Right cardiac atrium (tissue), 5 donors: ENCODE measurements at regions not wholly inside any gene's neighbourhood (a gene's known extent, or its start where the extent isn't known, plus 50 kb on each side); places are given as distances from the start of the nearest gene placed in this dataset.
"Not testable (repeated sequence)": the region's sequence is repeated elsewhere in the genome, so short reads cannot be mapped to it uniquely, and the experiment has no call there.

ENCODE experiments used
- ATAC-seq, 2 donors: fragments of 200-7000 bp; cut with Tn5 transposase; one replicate each; pipeline versions ENCODE4 v1.8.0 to v1.9.1; 2020; ENCODE audit warnings: moderate library complexity in 2 of 2, mild to moderate bottlenecking in 1 of 2
- DNase-seq, 3 donors: peaks; one replicate each; pipeline ENCODE4 v3.0.0-alpha.2; 2020
- H3K27ac ChIP-seq: one replicate; pipeline ENCODE4 v1.5.1; 2013; ENCODE audit warnings: mild to moderate bottlenecking, low read length, control low read depth, moderate library complexity
- H3K27me3 ChIP-seq: one replicate; pipeline ENCODE4 v1.6.1; 2013; ENCODE audit not compliant: control insufficient read depth, insufficient read depth
- H3K4me1 ChIP-seq: one replicate; pipeline ENCODE4 v1.6.1; 2013; ENCODE audit warnings: low read length; ENCODE audit not compliant: control insufficient read depth, insufficient read depth
- H3K4me3 ChIP-seq: one replicate; pipeline ENCODE4 v1.5.1; 2013; ENCODE audit warnings: low read length, control low read depth
- H3K9me3 ChIP-seq: one replicate; pipeline ENCODE4 v1.6.1; 2013; ENCODE audit warnings: low read length; ENCODE audit not compliant: control insufficient read depth
- WGBS: extraction: QIAGEN DNeasy Blood & Tissue Kit; methylation state at CpG from one replicate; pipeline ENCODE4 v1.1.7; 2013; 5-methylcytosine and 5-hydroxymethylcytosine counted together
- intact Hi-C, 4 donors: fragments of 100-400 bp; cut with DNase I; formaldehyde crosslinking; loops; one replicate each; pipeline versions ENCODE4 v1.11.0 to v1.14.0; 2022 to 2023
- donor health status: healthy with polysubstance abuse.
- donor health status: DM: no; HTN: yes; CAD: no.
- donor health status: DM: no; HTN: no; CAD: no.
- donor health status: DM: no; HTN: yes; CAD: no; lungs with severe emphysema.
- donor health status: DM: yes; HTN: yes; CAD: no.

GRCh38 chr9:62725580-62725979, 1535.7 kb downstream of the SPATA31A7 start:
- H3K4me3 ChIP-seq, H3K27me3 ChIP-seq, H3K4me1 ChIP-seq, H3K9me3 ChIP-seq, intact Hi-C loops, ATAC-seq, H3K27ac ChIP-seq, DNase-seq: not testable (repeated sequence)
- WGBS: no CpG with 5 or more reads among the region's 4 CpGs

GRCh38 chr9:62730229-62731000, 1540.6 kb downstream of the SPATA31A7 start:
- WGBS: no CpG with 5 or more reads among the region's 4 CpGs
- ATAC-seq, intact Hi-C loops: not testable (repeated sequence)

GRCh38 chr9:62731015-62731414, 1541.2 kb downstream of the SPATA31A7 start:
- no CpG with 5 or more reads among the region's 2 CpGs for WGBS
- H3K27me3 ChIP-seq, ATAC-seq, intact Hi-C loops, H3K27ac ChIP-seq, H3K4me1 ChIP-seq, DNase-seq, H3K9me3 ChIP-seq, H3K4me3 ChIP-seq: not testable (repeated sequence)

More at GRCh38 chr9:62730229-62731000, 1540.6 kb downstream of the SPATA31A7 start:
- not testable (repeated sequence) for DNase-seq, H3K27me3 ChIP-seq, H3K4me1 ChIP-seq, H3K27ac ChIP-seq, H3K4me3 ChIP-seq, H3K9me3 ChIP-seq

DNA sequence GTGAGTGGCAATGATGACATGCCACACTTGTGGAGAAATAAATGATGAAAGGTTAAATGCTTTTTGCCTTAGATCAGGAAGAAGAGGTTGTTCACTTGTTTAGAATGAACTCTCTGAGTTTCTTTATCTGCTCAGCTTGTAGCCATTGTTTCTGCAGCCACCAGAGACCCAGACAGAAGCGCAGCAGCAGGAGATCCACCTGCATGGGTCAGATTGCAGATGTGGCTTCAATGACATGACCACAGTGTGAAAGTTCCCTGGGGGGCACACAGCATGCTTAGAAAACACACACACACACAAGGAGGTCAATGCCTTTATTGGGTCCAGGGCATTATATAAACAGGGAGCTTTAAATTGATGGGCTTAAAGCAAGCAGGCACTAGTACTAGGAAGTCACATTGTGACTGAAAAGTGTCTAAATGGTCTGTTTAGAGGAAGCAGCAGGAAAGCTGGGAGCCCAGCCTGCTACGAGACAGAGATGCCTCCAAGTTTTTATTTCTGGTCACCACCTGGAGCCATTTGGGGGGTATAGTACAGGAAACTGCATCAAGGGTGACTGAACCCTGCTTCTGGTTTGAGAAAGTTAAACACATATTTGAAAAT, 1547.3 kb downstream of the SPATA31A7 start:
- H3K27ac ChIP-seq, H3K4me3 ChIP-seq, H3K9me3 ChIP-seq, intact Hi-C loops, H3K27me3 ChIP-seq, ATAC-seq, DNase-seq, H3K4me1 ChIP-seq: not testable (repeated sequence)
- WGBS: 25% methylated on average over 1 of the region's 2 CpGs

GRCh38 chr9:62737915-62738314, 1548.1 kb downstream of the SPATA31A7 start:
- H3K27ac ChIP-seq, intact Hi-C loops, H3K27me3 ChIP-seq, H3K4me3 ChIP-seq, H3K4me1 ChIP-seq, H3K9me3 ChIP-seq, ATAC-seq, DNase-seq: not testable (repeated sequence)
- 20% methylated on average over 2 of the region's 24 CpGs for WGBS

GRCh38 chr9:62745774-62746529, 1556.1 kb downstream of the SPATA31A7 start:
- H3K27me3 ChIP-seq, DNase-seq, H3K4me1 ChIP-seq, H3K27ac ChIP-seq, intact Hi-C loops, H3K9me3 ChIP-seq, H3K4me3 ChIP-seq, ATAC-seq: not testable (repeated sequence)
- no CpG with 5 or more reads among the region's 7 CpGs for WGBS
